HG03175 (cell line): ENCODE measurements at regions not wholly inside any gene's neighbourhood (a gene's known extent, or its start where the extent isn't known, plus 50 kb on each side); places are given as distances from the start of the nearest gene placed in this dataset.
A peak's percentile ranks its signal among the peaks of the same experiment; 100 is the strongest.
"Not testable (repeated sequence)": the region's sequence is repeated elsewhere in the genome, so short reads cannot be mapped to it uniquely, and the experiment has no call there.

Experiments used
- ATAC-seq: cut with Tn5 transposase; IDR thresholded peaks from one replicate; pipeline ENCODE4 v1.9.1; 2021; ENCODE audit warnings: mild to moderate bottlenecking, moderate library complexity; ENCODE audit not compliant: unreplicated experiment

DNA sequence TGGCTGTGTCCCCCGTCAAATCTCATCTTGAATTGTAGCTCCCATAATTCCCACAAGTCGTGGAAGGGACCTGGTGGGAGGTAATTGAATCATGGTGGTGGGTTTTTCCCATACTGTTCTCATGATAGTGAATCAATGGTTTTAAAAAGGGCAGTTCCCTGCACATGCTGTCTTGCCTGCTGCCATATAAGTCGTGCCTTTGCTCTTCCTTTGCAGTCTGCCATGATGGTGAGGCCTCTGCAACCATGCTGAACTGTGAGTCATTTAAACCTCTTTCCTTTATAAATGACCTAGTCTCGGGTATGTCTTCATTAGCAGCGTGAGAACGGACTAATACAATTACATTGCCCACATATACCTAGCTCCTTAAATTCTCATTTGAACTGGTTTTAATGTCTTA, 353.0 kb upstream of the KLF4 start:
- ATAC-seq = no peak

DNA sequence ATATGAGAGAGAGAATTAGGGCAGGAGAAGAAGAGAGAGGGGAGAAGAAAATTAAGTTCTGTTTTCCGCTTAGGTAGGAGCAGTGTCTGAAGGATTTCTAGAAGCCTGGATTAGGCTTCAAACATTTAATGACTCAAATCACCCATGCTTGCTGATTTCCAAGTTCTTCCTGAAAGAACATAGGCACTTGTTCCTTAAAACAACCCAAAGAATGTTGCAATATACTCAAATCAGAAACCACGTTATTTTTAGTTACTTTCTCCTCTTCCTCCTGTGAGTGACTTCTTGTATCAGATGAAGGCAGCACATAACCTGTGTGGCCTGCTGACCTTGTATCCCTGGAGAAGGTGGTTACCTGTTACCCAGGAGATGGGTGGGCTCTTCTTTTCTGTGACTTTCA, 351.5 kb upstream of the KLF4 start:
- no peak for ATAC-seq

DNA sequence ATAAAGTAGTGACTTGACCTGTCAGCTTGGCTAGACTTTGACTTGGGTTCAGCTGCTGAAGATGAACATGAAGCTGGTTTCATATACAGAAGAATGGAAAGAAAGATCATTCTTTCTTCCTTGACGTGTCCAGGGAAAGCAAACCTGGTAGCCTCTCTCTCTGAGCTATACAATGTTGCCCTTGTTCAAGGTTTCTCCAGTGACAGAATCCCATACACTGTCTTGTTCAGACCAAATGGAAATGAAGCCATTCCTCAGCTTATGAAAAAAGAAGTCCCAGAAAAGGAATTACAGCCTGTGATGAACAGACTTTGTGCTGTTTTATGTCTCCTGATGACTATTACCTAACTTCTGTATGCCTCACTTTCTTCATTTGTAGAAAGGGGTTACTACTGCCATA, 349.8 kb upstream of the KLF4 start:
- no peak for ATAC-seq

DNA sequence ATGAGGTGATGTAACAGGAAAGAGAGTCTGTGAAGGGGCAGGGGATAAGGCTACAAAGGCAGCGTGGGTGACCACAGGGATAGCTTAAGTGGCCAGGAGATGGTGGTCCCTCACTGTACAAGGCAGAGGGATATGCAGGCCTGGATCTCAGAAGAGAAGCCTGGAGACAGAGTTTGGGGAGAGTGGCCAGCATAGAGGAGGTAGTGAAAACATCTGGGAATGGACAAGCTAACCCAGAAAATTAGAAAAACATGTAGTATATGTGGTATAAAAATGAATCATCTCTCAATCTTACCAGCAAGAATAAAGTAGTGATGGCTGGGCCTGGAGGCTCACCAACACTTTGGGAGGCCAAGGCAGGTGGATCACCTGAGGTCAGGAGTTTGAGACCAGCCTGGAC, 349.2 kb upstream of the KLF4 start:
- ATAC-seq = no peak

DNA sequence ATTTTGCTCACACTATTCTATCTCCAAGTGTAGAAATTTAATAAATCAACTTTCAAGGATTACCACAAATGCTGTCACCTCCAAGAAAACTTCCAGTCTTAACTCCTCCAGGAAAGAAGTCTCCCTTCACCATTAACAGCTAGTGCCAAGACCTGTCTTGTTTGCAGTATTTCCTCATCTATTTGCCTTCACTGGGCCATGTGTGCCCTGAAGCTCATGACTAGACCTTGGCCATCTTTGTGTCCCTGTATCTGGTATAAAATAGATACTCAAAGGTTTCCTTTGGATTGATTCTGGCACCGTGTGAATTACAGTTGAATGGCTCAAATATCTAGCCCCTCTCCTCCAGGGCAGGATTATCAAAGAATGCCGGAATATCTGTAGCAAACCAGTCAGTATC, 346.7 kb upstream of the KLF4 start:
- ATAC-seq = no peak

DNA sequence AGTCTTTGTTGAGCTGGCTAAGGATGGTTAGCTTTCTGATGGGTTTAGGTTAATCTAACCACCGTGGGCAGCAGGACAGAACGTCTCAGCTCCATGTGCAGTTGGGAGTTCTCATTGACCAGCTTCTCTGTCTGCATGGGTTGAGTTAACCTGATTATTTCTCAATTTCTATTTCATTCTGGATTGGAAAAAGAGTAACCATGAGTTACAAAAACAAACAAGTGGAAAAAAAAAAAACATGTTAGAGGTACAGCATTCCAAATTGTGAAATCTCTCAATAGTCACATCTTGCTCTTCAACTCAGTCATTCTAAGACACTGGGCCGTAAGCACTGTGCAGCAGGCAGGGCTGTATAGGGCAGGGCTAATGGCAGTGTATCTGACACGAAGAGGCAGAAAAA, 343.7 kb upstream of the KLF4 start:
- ATAC-seq = no peak

DNA sequence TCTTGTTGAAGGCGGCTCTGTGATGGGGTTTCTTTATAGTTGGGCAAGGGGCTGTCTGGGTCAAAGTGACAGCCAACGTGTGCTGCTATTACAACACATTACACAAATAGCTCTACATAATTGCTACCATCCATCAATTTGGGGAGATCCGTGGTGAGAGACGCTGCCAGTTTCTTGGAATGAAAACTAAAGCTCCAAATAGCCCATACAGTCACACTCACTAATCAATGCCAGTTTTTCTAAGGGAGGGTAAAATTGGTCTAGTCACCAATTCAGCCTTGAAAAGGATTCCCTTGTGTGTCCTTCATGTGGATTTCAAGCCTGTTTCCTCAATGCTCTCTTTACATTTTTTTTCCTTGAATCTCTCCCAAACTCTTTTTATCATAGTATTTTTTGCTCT, 343.3 kb upstream of the KLF4 start:
- no peak for ATAC-seq

DNA sequence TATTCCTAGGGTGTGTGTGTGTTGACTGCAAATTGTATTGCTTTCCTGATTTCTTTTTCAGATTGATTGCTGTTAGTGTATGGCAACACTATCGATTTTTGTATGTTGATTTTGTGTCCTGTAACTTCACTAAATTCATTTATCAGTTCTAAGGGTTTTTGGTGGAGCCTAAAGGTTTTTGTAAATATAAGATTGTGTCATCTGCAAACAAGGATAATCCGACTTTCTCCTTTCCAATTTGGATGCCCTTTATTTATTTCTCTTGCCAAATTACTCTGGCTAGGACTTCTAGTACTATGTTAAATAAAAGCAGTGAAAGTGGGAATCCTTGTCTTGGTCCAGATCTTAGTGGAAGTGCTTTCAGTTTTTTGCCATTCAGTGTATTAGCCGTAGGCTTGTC, 340.9 kb upstream of the KLF4 start:
- ATAC-seq = no peak

DNA sequence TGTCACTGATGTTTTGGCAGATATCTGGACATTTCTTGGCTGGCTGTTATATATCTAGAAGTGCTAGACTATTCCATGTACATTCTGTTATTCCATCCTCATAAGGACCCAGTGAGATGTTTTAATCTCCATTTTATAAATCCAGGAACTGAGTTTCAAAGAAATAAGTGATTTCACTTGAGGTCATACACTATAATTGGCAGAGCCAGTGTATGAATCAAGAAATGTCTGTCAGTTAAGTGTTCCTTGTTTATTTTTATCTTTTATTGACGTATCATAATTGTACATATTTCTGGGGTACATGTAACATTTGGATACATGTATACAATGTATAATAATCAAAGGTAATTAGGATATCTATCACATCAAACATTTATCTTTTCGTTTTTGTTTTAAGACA, 338.3 kb upstream of the KLF4 start:
- ATAC-seq = no peak

DNA sequence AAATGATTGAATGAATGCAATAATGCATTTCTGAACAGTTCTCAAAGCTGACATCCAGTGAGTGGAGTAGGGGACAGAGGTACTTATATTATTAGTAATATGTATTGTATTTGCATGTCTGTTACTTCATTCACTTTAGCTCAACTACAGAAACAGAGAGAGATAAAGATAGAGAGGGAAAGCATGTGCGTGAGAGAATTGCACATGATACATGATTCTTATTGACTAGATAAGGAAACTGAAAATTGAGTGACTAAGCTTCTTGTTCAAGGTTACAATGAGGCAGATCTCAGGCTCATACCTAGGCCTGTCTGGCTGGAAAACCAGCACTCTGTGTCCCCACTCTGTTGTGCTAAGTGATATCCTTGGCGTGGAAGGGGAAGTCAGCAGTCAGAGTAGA, 337.7 kb upstream of the KLF4 start:
- ATAC-seq = peak; percentile 68

DNA sequence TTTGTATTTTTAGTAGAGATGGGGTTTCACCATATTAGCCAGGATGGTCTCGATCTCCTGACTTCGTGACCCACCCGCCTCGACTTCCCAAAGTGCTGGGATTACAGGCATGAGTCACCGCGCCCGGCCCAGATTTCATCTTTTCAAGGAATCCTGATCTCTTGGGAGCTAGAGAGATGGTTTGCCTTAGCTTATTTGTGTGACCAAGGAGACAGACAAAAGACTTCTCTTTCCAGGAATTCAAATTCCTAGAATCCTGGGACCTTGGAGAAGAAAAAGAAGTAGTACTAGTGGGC, 337.1 kb upstream of the KLF4 start:
- ATAC-seq = not testable (repeated sequence)

DNA sequence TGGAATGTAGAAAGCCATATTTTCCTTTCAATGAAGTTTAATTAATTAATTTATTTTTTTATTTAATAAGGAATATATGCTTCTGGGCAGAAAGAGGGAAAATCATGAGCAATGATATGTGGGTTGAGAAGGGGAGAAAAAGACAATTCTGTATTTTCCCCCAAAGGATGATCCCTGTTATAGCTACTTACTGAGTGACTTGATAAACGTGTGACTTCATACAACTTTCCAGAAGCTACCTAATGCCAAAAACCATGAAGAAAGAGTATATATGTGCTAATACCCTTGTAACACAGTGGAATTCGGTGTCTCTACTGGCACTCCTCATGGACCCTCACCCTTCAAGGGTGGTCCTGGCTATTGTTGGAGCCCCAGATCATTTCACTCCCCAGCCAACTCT, 335.0 kb upstream of the KLF4 start:
- no peak for ATAC-seq

DNA sequence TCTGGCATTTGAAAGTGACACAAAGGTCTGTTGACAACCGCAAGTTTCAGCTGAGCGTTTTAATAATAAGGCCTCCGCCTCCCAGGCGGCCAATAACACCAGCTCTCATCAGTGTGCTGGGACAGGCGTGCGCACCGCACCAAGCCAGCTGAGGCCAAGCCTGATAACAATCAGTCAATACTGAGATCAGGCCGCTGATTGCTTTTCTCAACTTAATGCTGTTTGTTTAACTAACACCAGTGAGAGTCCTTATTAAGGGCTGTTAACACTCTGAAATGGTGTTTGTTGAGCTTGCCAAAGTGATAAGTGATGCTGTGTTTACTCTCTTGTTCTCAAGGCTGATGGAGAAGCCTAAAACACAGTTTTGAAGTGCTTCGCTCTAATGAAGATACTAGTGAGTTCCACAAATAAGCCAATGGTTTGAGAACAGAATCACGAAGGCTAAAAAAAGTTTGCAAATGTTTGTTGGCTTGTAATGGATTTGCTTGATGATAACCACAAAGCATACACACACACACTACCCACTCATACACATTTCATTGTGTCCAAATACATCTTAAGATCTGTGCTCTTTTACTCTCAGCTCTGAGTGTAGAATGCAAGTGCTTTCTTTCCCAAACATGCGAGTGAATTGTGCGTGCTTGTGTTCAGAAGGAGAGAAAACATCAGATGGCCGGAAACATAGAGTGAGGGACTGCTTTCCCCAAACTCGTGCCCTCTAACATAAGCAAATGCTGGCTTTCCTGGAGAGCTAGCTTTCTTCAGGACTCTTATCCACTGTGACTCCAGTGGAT, 330.4 kb upstream of the KLF4 start:
- no peak for ATAC-seq

DNA sequence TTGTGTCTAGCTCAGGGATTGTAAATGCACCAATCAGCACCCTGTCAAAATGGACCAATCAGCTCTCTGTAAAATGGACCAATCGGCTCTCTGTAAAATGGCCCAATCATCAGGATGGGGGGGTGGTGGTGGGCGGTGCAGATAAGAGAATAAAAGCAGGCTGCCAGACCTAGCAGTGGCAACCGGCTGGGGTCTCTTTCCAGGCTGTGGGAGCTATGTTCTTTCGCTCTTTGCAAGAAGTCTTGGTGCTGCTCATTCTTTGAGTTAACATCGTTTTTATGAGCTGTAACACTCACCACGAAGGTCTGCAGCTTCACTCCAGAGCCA, 328.9 kb upstream of the KLF4 start:
- ATAC-seq = not testable (repeated sequence)

DNA sequence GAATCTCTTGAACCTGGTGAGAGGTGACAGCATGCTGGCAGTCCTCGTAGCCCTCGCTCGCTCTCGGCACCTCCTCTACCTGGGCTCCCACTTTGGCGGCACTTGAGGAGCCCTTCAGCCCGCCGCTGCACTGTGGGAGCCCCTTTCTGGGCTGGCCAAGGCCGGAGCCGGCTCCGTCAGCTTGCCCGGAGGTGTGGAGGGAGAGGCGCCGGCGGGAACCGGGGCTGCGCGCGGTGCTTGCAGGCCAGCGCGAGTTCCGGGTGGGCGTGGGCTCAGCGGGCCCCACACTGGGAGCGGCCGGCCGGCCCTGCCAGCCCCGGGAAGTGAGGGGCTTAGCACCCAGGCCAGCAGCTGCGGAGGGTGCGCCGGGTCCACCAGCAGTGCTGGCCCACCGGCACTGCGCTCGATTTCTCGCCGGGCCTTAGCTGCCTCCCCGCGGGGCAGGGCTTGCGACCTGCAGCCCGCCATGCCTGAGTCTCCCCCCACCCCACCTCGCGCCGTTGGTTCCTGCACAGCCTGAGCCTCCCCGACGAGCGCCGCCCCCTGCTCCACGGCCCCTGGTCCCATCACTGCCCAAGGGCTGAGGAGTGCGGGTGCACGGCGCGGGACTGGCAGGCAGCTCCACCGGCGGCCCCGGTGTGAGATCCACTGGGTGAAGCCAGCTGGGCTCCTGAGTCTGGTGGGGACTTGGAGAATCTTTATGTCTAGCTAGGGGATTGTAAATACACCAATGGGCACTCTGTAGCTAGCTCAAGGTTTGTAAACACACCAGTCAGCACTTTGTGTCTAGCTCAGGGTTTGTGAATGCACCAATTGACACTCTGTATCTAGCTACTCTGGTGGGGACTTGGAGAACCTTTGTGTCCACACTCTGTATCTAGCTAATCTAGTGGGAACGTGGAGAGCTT, 328.3 kb upstream of the KLF4 start:
- not testable (repeated sequence) for ATAC-seq

DNA sequence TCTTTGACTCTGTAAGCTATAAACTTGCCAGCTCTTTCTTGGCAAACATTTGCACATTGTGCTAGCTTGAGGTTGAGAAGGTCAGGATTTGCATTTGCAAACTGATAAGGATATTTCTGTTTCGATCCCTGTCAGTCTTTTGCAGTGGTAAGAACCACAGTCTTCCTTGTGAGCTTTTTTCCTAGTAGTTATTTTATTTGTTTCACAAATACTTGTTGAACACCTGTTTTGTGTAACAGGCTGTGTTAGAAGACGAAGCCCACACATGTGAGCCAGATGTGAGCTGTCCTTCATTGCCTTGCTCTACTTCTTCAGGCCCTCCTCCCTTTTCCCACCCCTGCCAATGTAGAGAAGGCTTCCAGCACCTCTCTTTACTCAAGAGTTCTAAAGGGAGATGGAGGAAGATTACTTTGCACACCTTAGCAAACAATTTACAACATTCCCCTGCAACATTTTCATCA, 327.0 kb upstream of the KLF4 start:
- ATAC-seq = no peak

DNA sequence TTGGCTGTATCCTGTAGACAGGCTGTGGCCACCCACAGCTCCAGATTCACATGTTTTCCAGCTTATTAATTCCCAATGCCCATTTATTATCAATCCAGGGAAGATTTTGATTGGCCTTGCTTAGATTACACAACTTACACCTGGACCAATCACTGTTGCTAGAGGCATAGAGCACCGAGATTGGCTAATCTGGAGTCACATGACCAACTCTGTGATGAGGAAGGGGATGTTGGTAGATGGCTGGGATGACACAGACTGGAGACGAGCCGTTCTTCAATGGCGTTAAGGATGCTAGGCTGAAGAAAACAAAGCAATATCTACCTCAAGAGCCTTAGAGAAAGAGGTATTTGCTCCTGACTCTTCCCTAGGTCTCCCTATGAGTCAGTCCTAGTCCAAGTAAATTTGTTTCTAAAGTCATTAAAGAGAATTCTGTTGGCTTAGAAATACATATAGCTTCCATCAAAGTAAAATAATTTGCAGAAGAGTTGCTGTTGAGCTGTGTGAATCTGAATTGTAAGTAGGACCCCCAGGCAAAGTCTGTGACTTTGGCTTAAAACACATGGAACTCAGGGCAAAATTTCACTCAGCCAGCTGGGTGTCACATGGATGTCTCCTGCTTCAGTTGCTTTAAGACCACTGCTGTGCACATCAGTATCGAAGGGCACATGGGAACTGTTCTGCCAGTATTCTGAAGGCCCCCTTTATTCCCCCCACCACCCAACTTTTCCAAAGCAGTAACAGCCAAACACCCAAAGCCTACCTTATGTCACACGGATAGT, 326.4 kb upstream of the KLF4 start:
- no peak for ATAC-seq

DNA sequence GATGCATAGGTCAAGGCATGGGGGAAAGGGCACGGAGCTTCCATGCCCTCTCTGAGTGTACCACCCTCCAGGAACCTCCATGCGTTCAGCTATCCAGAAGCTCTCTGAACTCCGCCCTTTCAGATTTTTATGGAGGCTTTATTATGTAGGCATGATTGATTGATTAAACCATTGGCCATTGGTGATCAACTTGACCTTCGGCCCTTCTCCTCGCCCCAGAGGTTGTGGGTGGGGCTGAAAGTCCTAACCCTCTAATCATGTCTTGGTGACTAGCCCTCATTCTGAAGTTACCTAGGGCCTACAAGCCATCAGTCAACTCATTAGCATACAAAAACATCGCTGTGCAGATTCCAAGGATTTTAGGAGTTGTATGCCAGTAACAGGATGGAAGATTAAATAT, 323.7 kb upstream of the KLF4 start:
- no peak for ATAC-seq

DNA sequence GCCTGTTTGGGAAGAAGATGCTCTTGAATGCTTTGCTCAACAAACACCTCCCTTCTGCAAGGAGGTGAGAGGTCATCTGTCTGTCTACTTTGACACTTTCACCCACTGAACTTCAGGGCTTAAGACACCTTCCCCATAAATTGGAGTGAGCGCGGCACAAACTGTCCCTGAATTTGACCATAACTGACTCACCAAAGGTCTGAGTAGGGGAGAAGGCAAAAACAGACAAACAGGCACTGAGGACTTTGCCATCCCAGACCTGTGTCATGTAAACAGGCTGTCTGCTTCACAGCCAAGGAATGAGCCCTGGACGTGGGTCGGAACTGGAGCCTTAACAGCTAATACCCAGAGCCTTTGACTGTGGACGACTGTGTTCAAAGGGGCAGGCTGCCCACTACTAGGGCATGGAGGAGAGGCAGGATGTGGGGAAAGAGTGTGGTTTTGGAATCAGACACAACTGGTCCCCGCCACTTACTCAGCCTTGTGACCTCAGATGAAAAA, 320.9 kb upstream of the KLF4 start:
- ATAC-seq = no peak

DNA sequence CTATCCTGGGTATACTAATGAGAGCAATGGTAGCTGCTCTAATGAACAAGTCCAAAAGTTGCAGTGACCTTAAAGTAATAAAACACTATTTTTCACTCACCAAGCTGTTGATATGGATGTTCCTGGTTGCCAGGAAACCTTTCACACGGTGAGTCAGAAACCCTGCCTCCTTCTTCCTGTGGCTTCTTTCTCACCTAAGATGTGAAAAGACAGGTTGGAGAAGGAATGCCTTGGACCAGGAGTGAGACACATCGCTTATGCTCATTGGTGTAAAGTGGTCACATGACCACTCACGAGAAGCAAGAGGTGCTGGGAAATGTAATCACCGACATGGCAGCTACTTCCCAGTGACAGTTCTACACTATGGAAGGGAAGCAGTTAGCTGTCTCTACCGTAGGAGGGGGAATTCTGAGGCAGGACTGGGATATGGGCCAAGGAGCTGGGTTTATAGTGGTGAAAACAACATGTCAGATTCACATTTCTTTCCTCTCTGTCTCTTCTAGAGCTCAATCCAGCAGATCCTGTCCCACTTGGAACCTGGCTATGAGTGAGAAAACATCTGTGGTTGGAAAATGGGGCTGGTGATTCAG, 320.4 kb upstream of the KLF4 start:
- no peak for ATAC-seq

DNA sequence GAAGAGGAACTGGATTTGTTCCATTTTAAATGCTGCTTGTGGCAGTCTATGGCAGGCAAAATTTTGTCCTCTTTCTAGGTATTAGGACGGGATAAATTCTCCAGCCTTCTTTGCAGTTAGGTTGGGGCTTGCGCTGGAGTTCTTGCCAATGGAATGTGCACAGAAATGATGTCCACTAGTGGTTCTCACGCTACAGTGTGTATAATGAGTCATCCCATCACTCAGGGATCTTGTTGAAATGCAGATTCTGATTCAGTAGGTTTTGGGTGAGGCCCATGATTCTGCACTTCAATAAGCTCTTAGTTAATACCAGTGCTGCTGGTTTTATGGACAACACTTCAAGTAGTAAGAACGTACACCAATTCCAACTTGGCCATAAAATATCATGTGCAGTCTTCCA, 317.6 kb upstream of the KLF4 start:
- no peak for ATAC-seq
